Skeletal muscle satellite cell (primary cell): ENCODE measurements at regions not wholly inside any gene's neighbourhood (a gene's known extent, or its start where the extent isn't known, plus 50 kb on each side); places are given as distances from the start of the nearest gene placed in this dataset.
"Not testable (repeated sequence)": the region's sequence is repeated elsewhere in the genome, so short reads cannot be mapped to it uniquely, and the experiment has no call there.

Experiments used
- H3K27me3 ChIP-seq: 2 replicates; pipeline ENCODE4 v1.7.0; 2013; ENCODE audit warnings: low read length; ENCODE audit not compliant: control insufficient read depth, insufficient read depth
- H3K36me3 ChIP-seq: 2 replicates; pipeline ENCODE4 v1.7.0; 2013; ENCODE audit warnings: mild to moderate bottlenecking, control low read depth, low read length; ENCODE audit not compliant: insufficient read depth
- H3K4me1 ChIP-seq: 2 replicates; pipeline ENCODE4 v1.7.0; 2013; ENCODE audit warnings: low read length; ENCODE audit not compliant: control insufficient read depth, insufficient read depth
- H3K4me2 ChIP-seq: 2 replicates; pipeline ENCODE4 v1.7.0; 2013; ENCODE audit warnings: mild to moderate bottlenecking, low read length
- H3K4me3 ChIP-seq: 2 replicates; pipeline ENCODE4 v1.7.0; 2013; ENCODE audit warnings: low read length
- H3K9ac ChIP-seq: 2 replicates; pipeline ENCODE4 v1.7.0; 2013; ENCODE audit warnings: mild to moderate bottlenecking, low read depth, low read length, moderate library complexity
- H3K9me3 ChIP-seq: replicated peaks from 2 replicates; pipeline ENCODE4 v1.7.0; 2013; ENCODE audit warnings: mild to moderate bottlenecking, control low read depth, low read length

DNA sequence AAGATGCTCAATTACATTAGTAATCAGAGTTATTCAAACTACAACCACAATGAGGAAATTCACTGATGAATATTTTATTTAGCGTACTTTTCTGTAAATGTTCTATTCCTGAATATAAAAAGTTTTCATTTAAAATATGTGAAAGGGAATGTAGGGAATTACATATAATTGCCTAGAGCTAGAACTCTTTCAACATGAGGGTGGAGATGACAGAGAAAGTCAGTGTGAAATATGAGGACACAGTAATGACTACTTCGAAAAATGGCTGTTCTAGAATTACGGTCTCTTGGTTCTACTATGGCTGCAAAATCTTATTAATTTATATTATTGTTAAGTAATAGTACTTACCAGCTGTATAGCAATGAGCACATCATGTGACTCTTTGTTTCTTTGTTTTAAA lies 1647.4 kb upstream of the PIK3C3 start:
- Histone ChIP-seq H3K4me1 (no peaks in the 10 kb centered on the region), H3K9me3 (no peaks in the 10 kb centered on the region), H3K9ac (no peak overlapping the region), H3K36me3 (no peaks in the 10 kb centered on the region), H3K27me3 (no peaks in the 10 kb centered on the region), H3K4me3 (no peak overlapping the region), H3K4me2 (no peak overlapping the region)

DNA sequence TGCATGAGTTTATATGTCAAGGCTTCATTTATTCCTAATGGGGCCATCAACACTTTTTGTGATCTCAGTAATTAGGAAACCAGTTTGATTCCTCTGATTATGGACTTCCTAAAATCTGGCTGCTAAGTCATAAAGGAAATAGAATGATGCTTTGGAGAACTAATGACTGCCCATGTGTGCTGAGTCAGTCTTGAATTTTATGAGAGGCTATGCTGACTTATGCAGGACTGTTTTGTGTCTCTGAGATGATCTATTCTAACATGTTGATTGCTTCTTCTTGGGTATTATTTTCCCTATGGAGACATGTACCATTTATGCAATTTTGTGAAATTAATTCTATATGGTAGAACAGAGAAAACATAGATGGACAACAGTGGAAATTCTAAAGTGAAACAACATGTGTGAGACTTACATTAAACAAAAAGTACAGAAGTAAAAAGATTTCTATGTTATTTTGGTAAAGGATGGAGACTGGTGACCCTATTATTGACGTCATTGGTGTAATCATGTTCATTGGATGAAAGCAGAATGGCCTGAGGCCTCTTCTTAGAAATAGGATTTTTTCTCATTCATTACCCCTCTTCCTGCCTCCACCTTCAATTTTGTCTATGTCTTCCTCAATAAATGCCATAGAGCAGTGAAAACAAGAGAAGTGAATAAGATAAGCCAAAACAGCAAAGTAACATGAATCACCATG lies 1658.2 kb upstream of the PIK3C3 start:
- Histone ChIP-seq H3K4me1 (no peaks in the 10 kb centered on the region), H3K9me3 (no peaks in the 10 kb centered on the region), H3K4me3 (no peak overlapping the region), H3K27me3 (no peaks in the 10 kb centered on the region), H3K36me3 (no peaks in the 10 kb centered on the region), H3K9ac (no peak overlapping the region), H3K4me2 (no peak overlapping the region)

DNA sequence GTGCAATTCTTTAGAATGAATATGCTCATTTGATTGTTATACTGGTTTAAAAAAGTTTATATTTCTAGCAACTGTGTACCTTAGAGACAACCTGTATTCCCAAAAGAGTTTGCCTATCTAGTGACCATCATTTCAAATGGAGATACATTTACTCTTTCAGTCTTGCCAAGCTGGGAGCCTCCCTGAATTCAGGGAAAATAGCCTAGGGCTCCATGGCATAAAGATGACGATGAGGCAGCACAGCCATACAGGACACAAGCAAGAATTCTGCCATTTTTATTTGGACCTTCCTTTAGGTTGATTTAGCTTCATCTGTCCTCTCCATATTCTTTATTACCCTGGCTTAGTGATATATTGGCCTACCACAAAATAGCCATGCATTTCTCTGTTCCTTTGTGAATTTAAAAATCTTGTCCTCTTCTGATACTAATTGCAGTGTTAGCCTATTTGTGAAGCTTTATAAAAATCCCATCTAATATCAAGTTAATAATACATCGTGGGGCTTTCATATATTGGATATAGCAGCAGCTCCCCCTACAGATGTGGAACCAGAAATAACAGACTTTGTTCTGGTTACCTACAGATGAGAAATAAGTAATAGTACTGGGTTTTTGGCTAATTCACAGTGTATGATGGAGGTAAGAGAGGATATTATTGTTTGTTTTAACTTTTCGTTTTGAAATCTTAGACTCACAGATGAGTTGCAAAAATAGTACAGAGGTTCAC lies 1661.9 kb upstream of the PIK3C3 start:
- no peak overlapping the region for H3K4me3 ChIP-seq
- H3K36me3 ChIP-seq = no peaks in the 10 kb centered on the region
- no peak overlapping the region for H3K9ac ChIP-seq
- H3K27me3 ChIP-seq = no peaks in the 10 kb centered on the region
- H3K4me1 ChIP-seq = no peaks in the 10 kb centered on the region
- no peak overlapping the region for H3K4me2 ChIP-seq
- H3K9me3 ChIP-seq = no peaks in the 10 kb centered on the region

DNA sequence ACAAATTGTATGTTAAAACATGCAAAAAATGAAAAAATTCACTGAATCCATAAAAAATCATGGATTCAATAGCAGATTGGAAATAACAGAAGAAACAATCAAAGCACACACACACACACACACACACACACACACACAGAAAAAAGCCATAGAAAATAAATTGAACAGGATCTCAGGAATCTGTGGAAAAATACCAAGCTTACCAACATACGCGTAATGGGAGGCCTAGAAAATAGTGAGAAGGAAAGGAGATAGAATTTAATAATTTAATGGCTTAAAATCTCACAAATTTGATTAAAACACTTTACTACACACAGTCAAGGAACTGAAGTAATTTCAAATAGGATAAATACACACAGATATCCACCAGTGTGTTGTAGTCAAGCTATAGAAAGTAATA lies 1671.5 kb upstream of the PIK3C3 start:
- no peaks in the 10 kb centered on the region for H3K9me3 ChIP-seq
- H3K36me3 ChIP-seq = no peaks in the 10 kb centered on the region
- H3K4me1 ChIP-seq = no peaks in the 10 kb centered on the region
- no peak overlapping the region for H3K4me2 ChIP-seq
- no peak overlapping the region for H3K4me3 ChIP-seq
- no peak overlapping the region for H3K9ac ChIP-seq
- peaks cover 3% of the 10 kb centered on the region for H3K27me3 ChIP-seq

DNA sequence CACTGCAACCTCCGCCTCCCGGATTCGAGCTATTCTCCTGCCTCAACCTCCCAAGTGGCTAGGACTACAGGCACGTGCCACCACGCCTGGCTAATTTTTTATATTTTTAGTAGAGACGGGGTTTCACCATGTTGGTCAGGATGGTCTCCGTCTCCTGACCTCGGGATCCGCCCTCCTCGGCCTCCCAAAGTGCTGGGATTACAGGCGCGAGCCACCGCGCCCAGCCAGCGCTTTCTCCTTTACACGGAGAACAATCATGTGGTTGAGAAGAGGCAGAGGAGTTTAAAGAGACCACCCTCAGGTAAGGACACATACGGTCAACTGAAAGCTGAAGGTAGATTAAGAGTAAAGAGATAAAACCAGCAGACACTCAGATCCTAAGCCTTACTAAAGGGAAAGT lies 1673.7 kb upstream of the PIK3C3 start:
- not testable (repeated sequence) for H3K36me3 ChIP-seq, H3K4me3 ChIP-seq, H3K9ac ChIP-seq, H3K4me2 ChIP-seq, H3K27me3 ChIP-seq, H3K9me3 ChIP-seq, H3K4me1 ChIP-seq

DNA sequence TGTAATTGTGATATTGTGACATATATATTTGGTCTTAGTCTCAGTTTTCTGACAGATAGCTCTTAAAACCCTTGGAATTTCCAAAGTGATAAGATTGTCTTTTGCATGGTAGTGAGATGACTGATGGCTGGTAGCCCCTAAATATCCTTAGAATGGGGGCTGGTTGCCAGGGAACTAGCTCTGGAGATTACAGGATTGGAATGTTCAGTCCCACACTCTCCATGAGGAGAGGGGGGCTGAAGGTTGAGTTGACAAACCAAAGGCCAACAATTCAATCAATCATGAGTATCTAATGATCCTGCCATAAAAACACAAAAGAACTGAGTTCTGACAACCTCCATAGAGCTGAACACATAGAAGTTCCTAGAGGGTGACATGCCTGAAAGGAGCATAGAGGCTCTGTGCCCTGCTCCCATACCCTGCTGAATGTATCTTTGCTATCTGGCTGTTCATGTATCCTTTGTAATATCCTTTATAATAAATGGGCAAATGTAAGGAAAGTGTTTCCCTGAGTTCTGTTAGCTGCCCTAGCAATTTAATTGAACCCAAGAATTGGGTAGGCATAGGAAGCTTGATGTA lies 1680.3 kb upstream of the PIK3C3 start:
- Histone ChIP-seq H3K4me3 (no peak overlapping the region), H3K9ac (no peak overlapping the region), H3K4me2 (no peak overlapping the region), H3K9me3 (no peaks in the 10 kb centered on the region), H3K4me1 (no peaks in the 10 kb centered on the region), H3K36me3 (no peaks in the 10 kb centered on the region), H3K27me3 (no peaks in the 10 kb centered on the region)

- H3K4me2 ChIP-seq = no peak overlapping the region
- H3K4me3 ChIP-seq = no peak overlapping the region
- no peak overlapping the region for H3K9ac ChIP-seq
- no peaks in the 10 kb centered on the region for H3K4me1 ChIP-seq
- no peaks in the 10 kb centered on the region for H3K9me3 ChIP-seq
- no peaks in the 10 kb centered on the region for H3K36me3 ChIP-seq
- H3K27me3 ChIP-seq = no peaks in the 10 kb centered on the region
These were observed 1682.3 kb upstream of the PIK3C3 start for GRCh38 chr18:40272630-40273231.

DNA sequence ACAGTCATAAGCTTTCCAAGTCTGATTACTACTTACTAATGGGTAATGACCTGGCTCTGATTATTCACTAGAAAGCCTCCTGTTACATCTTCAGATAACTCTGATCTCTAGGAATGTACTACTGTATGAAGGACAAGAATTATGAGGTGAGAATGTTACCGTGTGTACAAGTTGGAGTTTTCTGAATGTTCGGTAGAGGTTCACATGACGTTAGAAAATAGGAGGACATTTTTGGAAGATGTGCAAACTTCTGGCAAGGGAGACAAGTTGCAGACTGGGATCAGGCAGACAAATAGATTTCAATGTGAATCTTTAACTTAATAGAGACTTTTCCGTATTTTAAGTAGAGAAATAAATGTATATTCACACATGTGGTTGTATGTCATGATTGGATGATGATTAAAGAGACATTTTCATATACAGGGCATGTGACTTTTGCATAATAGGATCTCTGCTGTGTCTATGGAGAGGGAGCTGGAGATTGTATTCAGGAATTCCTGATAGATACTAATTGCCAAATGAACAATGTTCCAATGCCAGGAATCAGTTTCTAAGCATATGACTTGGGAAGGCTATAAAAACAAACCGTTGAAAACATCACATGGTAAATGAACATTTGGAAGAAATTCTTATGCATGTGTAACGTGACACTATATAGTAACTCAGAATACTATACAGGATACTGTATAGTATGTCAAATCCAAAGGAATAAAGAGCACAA lies 1695.8 kb upstream of the PIK3C3 start:
- Histone ChIP-seq H3K9me3 (no peaks in the 10 kb centered on the region), H3K4me1 (no peaks in the 10 kb centered on the region), H3K27me3 (no peaks in the 10 kb centered on the region), H3K36me3 (no peaks in the 10 kb centered on the region), H3K4me2 (no peak overlapping the region), H3K9ac (no peak overlapping the region), H3K4me3 (no peak overlapping the region)

GRCh38 chr18:40258311-40258710 lies 1696.7 kb upstream of the PIK3C3 start:
- no peak overlapping the region for H3K4me3 ChIP-seq

DNA sequence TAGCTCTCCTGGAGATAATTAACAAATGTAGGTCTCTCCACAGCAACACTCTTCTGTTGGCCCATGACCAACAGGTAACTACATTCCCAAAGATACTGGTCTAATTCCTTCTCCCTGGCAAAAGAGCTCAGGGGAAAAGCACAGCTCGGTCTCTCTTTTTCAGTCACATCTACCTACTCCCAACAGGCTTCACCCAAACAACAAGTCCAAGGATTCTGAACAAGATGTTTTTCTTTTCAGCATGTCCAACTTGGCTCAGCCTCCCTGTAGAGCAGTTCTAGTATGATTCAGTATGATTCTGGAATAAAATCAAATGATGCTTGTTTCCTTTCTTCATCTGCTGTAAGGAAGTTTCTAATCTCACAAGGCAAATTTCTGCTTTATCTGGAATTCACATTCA lies 1704.8 kb upstream of the PIK3C3 start:
- H3K4me3 ChIP-seq = no peak overlapping the region
- H3K27me3 ChIP-seq = peaks cover 3% of the 10 kb centered on the region
- H3K4me2 ChIP-seq = no peak overlapping the region
- H3K36me3 ChIP-seq = no peaks in the 10 kb centered on the region
- H3K9me3 ChIP-seq = no peaks in the 10 kb centered on the region
- no peak overlapping the region for H3K9ac ChIP-seq
- no peaks in the 10 kb centered on the region for H3K4me1 ChIP-seq

More at GRCh38 chr18:40258311-40258710, 1696.7 kb upstream of the PIK3C3 start:
- H3K36me3 ChIP-seq = no peaks in the 10 kb centered on the region
- no peaks in the 10 kb centered on the region for H3K4me1 ChIP-seq
- H3K9me3 ChIP-seq = no peaks in the 10 kb centered on the region
- no peak overlapping the region for H3K4me2 ChIP-seq
- H3K9ac ChIP-seq = no peak overlapping the region
- no peaks in the 10 kb centered on the region for H3K27me3 ChIP-seq

GRCh38 chr18:40249390-40250080 lies 1705.5 kb upstream of the PIK3C3 start:
- H3K4me2 ChIP-seq = no peak overlapping the region
- H3K4me1 ChIP-seq = no peaks in the 10 kb centered on the region
- no peak overlapping the region for H3K4me3 ChIP-seq
- H3K36me3 ChIP-seq = no peaks in the 10 kb centered on the region
- peaks cover 3% of the 10 kb centered on the region for H3K27me3 ChIP-seq
- no peak overlapping the region for H3K9ac ChIP-seq
- no peaks in the 10 kb centered on the region for H3K9me3 ChIP-seq
